Neural cell (in vitro differentiated cells): ENCODE measurements at regions not wholly inside any gene's neighbourhood (a gene's known extent, or its start where the extent isn't known, plus 50 kb on each side); places are given as distances from the start of the nearest gene placed in this dataset.

Source experiments
- H2AFZ ChIP-seq: fragments of 200-600, 300-800 bp; sonication (generic), shearing (Covaris generic); 2 replicates; pipeline ENCODE4 v1.6.0; 2014; ENCODE audit warnings: low read depth, mild to moderate bottlenecking, antibody characterized with exemption, low read length, moderate library complexity
- H3F3A ChIP-seq: fragments of 200-600 bp; shearing (Covaris generic); 2 replicates; pipeline ENCODE4 v1.6.1; 2016; ENCODE audit warnings: mild to moderate bottlenecking, moderate library complexity, mixed read lengths, antibody characterized with exemption, low read length; ENCODE audit not compliant: insufficient read depth, poor library complexity, severe bottlenecking
- H3K27ac ChIP-seq: fragments of 200-600, 300-800 bp; sonication (generic), shearing (Covaris generic); 2 replicates; pipeline ENCODE4 v1.5.1; 2014; ENCODE audit warnings: mild to moderate bottlenecking, low read length, moderate library complexity
- H3K27me3 ChIP-seq: fragments of 300-800, 200-600 bp; sonication (generic), shearing (Covaris generic); 2 replicates; pipeline ENCODE4 v1.6.0; 2014; ENCODE audit warnings: mild to moderate bottlenecking, low read depth, low read length, moderate library complexity; ENCODE audit not compliant: insufficient read depth
- H3K36me3 ChIP-seq: fragments of 300-800, 200-600 bp; sonication (generic), shearing (Covaris generic); 2 replicates; pipeline ENCODE4 v1.5.1; 2014; ENCODE audit warnings: mild to moderate bottlenecking, antibody characterized with exemption, low read length, moderate library complexity; ENCODE audit not compliant: insufficient read depth
- H3K4me2 ChIP-seq: fragments of 300-800, 200-600 bp; sonication (generic), shearing (Covaris generic); 2 replicates; pipeline ENCODE4 v1.6.0; 2014; ENCODE audit warnings: mild to moderate bottlenecking, low read length
- H3K4me3 ChIP-seq: fragments of 300-800, 200-600 bp; sonication (generic), shearing (Covaris generic); 2 replicates; pipeline ENCODE4 v1.5.1; 2014; ENCODE audit warnings: mild to moderate bottlenecking, low read length, moderate library complexity
- H3K79me2 ChIP-seq: fragments of 200-600 bp; shearing (Covaris generic); replicated peaks from 2 replicates; pipeline ENCODE4 v1.6.0; 2014; ENCODE audit warnings: mild to moderate bottlenecking, low read length, moderate library complexity; ENCODE audit not compliant: insufficient read depth
- H3K9ac ChIP-seq: fragments of 300-800, 200-600 bp; sonication (generic), shearing (Covaris generic); 2 replicates; pipeline ENCODE4 v1.6.1; 2016; ENCODE audit warnings: mild to moderate bottlenecking, low read length, mixed read lengths
- H3K9me2 ChIP-seq: fragments of 200-600 bp; shearing (Covaris generic); 2 replicates; pipeline ENCODE4 v1.6.1; 2016; ENCODE audit warnings: mild to moderate bottlenecking, low read length, mixed read lengths; ENCODE audit not compliant: insufficient read depth
- H3K9me3 ChIP-seq: fragments of 200-600, 300-800 bp; sonication (generic), shearing (Covaris generic); 2 replicates; pipeline ENCODE4 v1.6.1; 2016; ENCODE audit warnings: mild to moderate bottlenecking, mixed run types, low read length, moderate library complexity, mixed read lengths
- H4K20me1 ChIP-seq: fragments of 200-600 bp; shearing (Covaris generic); 2 replicates; pipeline ENCODE4 v1.6.1; 2016; ENCODE audit warnings: mild to moderate bottlenecking, mixed run types; ENCODE audit not compliant: insufficient read depth
- EP300 ChIP-seq: fragments of 450-650 bp; conservative IDR thresholded peaks from 2 replicates; pipeline ENCODE4 v1.6.1; 2014; ENCODE audit warnings: antibody characterized with exemption, mild to moderate bottlenecking, moderate library complexity; ENCODE audit not compliant: poor library complexity, severe bottlenecking
- EZH2 ChIP-seq: fragments of 200-600, 300-800 bp; shearing (Covaris generic), sonication (generic); IDR thresholded peaks from 2 replicates; pipeline ENCODE4 v1.6.1; 2014; ENCODE audit warnings: antibody characterized with exemption, low read length, borderline replicate concordance, mild to moderate bottlenecking; ENCODE audit not compliant: insufficient read depth, poor library complexity, severe bottlenecking
- MXI1 ChIP-seq: fragments of 450-650 bp; conservative IDR thresholded peaks from 2 replicates; pipeline ENCODE4 v1.6.1; 2014; ENCODE audit warnings: antibody characterized with exemption, mild to moderate bottlenecking; ENCODE audit not compliant: poor library complexity, severe bottlenecking
- POLR2AphosphoS5 ChIP-seq: IDR thresholded peaks from 2 replicates; pipeline ENCODE4 v1.6.1; 2012
- RAD21 ChIP-seq: fragments of 450-650 bp; conservative IDR thresholded peaks from 2 replicates; pipeline ENCODE4 v1.6.1; 2014; ENCODE audit warnings: antibody characterized with exemption, mild to moderate bottlenecking, moderate library complexity
- SMC3 ChIP-seq: fragments of 450-650 bp; conservative IDR thresholded peaks from 2 replicates; pipeline ENCODE4 v1.6.1; 2014; ENCODE audit warnings: antibody characterized with exemption, mild to moderate bottlenecking, moderate library complexity; ENCODE audit not compliant: poor library complexity
- TAF1 ChIP-seq: IDR thresholded peaks from 2 replicates; pipeline ENCODE4 v1.6.1; 2012; ENCODE audit warnings: low read depth
- TF ChIP-seq, protein P1 (sequence below): fragments of 450-650 bp; IDR thresholded peaks from 2 replicates; pipeline ENCODE4 v1.5.1; 2014; ENCODE audit warnings: antibody characterized with exemption, mild to moderate bottlenecking, moderate library complexity; ENCODE audit not compliant: poor library complexity, severe bottlenecking
- TF ChIP-seq, protein P2 (sequence below): IDR thresholded peaks from 2 replicates; pipeline ENCODE4 v1.6.1; 2012; ENCODE audit warnings: borderline replicate concordance

DNA sequence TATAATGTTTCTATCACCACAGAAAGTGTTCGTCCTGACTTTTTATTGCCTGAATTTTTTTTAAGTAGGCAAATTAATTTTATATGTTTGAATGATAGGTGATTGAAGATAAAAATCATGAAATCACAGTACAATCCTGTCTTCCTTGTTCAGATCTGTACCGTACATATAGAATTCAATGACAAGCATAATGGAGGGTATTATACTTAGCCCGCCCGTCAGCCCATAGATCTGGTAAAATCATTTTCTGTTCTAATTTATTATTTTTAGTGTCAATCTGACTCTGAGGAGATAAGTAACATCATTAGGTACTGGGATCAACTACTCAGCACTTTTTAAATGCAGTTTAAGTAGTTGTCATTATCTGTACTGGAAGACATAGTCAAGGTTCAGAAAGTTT lies 269.9 kb downstream of the NR2F2 start:
- no peaks in the 10 kb centered on the region for H3K9me2 ChIP-seq
- H3F3A ChIP-seq = no peaks in the 10 kb centered on the region
- H3K9ac ChIP-seq = no peak overlapping the region
- H3K27me3 ChIP-seq = no peaks in the 10 kb centered on the region
- no peak for TF ChIP-seq RAD21
- peak; percentile 91 for TF ChIP-seq EP300
- TF ChIP-seq POLR2AphosphoS5 = peak; percentile 71
- no peaks in the 10 kb centered on the region for H3K79me2 ChIP-seq
- H3K4me2 ChIP-seq = no peak overlapping the region
- no peaks in the 10 kb centered on the region for H3K9me3 ChIP-seq
- H3K27ac ChIP-seq = peak overlapping the region; percentile 72
- H2AFZ ChIP-seq = no peak overlapping the region
- no peak overlapping the region for H3K4me3 ChIP-seq
- no peaks in the 10 kb centered on the region for H4K20me1 ChIP-seq
- H3K36me3 ChIP-seq = no peaks in the 10 kb centered on the region

DNA sequence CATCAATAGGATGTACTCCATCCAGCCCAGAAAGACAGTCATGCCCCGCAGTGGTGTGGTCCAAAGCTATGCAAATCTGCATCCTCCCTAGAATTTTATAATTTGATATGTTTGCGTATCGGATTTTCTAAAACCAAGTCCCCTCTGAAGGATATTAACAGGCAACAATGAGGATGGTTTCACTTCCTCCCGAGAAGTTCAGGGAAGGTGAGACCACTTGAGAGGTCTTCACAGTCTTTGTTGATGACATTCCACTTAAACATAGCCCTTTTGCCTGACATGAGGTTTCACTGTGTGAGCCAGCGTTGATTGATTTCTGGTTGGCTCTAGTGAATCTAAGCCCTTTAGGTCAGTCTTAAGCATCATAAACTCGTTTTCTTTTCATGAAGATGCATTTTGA lies 276.1 kb downstream of the NR2F2 start:
- no peaks in the 10 kb centered on the region for H3F3A ChIP-seq
- H3K27ac ChIP-seq = no peak overlapping the region
- no peak overlapping the region for H3K9ac ChIP-seq
- no peaks in the 10 kb centered on the region for H3K36me3 ChIP-seq
- TF ChIP-seq RAD21 (no peak), EP300 (no peak), MXI1 (no peak), SMC3 (no peak), EZH2 (no peak), POLR2AphosphoS5 (no peak), TAF1 (no peak)
- TF ChIP-seq, protein P1, sequence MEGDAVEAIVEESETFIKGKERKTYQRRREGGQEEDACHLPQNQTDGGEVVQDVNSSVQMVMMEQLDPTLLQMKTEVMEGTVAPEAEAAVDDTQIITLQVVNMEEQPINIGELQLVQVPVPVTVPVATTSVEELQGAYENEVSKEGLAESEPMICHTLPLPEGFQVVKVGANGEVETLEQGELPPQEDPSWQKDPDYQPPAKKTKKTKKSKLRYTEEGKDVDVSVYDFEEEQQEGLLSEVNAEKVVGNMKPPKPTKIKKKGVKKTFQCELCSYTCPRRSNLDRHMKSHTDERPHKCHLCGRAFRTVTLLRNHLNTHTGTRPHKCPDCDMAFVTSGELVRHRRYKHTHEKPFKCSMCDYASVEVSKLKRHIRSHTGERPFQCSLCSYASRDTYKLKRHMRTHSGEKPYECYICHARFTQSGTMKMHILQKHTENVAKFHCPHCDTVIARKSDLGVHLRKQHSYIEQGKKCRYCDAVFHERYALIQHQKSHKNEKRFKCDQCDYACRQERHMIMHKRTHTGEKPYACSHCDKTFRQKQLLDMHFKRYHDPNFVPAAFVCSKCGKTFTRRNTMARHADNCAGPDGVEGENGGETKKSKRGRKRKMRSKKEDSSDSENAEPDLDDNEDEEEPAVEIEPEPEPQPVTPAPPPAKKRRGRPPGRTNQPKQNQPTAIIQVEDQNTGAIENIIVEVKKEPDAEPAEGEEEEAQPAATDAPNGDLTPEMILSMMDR = no peak
- TF ChIP-seq, protein P2, sequence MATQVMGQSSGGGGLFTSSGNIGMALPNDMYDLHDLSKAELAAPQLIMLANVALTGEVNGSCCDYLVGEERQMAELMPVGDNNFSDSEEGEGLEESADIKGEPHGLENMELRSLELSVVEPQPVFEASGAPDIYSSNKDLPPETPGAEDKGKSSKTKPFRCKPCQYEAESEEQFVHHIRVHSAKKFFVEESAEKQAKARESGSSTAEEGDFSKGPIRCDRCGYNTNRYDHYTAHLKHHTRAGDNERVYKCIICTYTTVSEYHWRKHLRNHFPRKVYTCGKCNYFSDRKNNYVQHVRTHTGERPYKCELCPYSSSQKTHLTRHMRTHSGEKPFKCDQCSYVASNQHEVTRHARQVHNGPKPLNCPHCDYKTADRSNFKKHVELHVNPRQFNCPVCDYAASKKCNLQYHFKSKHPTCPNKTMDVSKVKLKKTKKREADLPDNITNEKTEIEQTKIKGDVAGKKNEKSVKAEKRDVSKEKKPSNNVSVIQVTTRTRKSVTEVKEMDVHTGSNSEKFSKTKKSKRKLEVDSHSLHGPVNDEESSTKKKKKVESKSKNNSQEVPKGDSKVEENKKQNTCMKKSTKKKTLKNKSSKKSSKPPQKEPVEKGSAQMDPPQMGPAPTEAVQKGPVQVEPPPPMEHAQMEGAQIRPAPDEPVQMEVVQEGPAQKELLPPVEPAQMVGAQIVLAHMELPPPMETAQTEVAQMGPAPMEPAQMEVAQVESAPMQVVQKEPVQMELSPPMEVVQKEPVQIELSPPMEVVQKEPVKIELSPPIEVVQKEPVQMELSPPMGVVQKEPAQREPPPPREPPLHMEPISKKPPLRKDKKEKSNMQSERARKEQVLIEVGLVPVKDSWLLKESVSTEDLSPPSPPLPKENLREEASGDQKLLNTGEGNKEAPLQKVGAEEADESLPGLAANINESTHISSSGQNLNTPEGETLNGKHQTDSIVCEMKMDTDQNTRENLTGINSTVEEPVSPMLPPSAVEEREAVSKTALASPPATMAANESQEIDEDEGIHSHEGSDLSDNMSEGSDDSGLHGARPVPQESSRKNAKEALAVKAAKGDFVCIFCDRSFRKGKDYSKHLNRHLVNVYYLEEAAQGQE = no peak
- no peak overlapping the region for H3K4me2 ChIP-seq
- no peak overlapping the region for H2AFZ ChIP-seq
- no peaks in the 10 kb centered on the region for H3K27me3 ChIP-seq
- no peaks in the 10 kb centered on the region for H3K79me2 ChIP-seq
- H3K9me3 ChIP-seq = no peaks in the 10 kb centered on the region
- H3K9me2 ChIP-seq = no peaks in the 10 kb centered on the region
- no peak overlapping the region for H3K4me3 ChIP-seq
- H4K20me1 ChIP-seq = no peaks in the 10 kb centered on the region

DNA sequence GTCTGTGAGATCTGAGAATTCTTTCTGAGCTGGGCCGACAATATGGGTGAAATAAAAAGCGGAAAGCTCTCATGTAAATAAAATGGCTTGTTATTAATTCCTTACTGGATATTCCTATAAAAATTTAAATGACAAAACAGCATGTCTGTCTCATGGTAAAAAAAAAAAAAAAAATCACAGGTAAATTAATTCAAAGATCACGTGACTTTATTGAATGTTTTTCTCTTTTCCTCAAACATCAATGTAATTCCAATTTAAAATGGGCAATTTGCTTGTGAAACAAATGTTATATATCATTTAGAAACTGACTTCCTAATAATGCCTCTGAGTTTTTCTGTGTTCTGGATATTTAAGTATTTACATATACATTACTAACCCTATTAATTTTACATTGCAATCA lies 280.3 kb downstream of the NR2F2 start:
- Histone ChIP-seq H3K9ac (no peak overlapping the region), H3K4me3 (no peak overlapping the region), H3K27ac (no peak overlapping the region), H3K79me2 (no peaks in the 10 kb centered on the region), H3K9me3 (no peaks in the 10 kb centered on the region), H4K20me1 (no peaks in the 10 kb centered on the region), H3K36me3 (no peaks in the 10 kb centered on the region), H3K4me2 (no peak overlapping the region), H3K27me3 (no peaks in the 10 kb centered on the region), H3K9me2 (no peaks in the 10 kb centered on the region), H3F3A (no peaks in the 10 kb centered on the region), H2AFZ (no peak overlapping the region)
- TF ChIP-seq, protein P2 = no peak
- TF ChIP-seq POLR2AphosphoS5 (no peak), SMC3 (no peak), EZH2 (no peak), RAD21 (no peak), TAF1 (no peak), EP300 (no peak), MXI1 (no peak)
- TF ChIP-seq, protein P1 = no peak
